ENCODE measurements at regions not wholly inside any gene's neighbourhood (a gene's known extent, or its start where the extent isn't known, plus 50 kb on each side); places are given as distances from the start of the nearest gene placed in this dataset.

DNA sequence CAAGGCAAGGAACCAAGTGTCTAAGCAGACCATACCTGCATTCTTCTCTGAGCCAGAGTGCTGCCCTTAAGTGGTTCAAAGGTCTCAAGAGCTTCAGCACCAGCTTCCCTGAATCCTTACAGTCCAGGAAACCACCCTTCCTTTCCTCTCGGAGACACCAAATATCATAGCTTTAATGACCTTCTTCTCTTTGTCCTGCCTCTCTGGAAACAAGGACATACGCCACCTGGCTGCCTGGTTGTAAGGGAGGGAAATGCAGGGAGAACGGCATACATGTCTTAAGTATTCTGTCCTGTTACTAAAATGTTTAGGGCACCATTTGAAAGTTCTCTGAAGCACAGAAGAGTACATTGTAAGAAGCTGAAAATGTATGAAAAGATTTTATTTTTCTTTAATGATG lies 155.6 kb upstream of the ARRDC4 start:
- intact Hi-C loops (cut with DNase I; ENCODE audit: low total_unique reads), result no loop called here
- Histone ChIP-seq H3K9me3 (no peaks in the 10 kb centered on the region), H3K4me3 (no peak overlapping the region), H3K36me3 (no peaks in the 10 kb centered on the region), H3K4me1 (no peaks in the 10 kb centered on the region), H3K27me3 (no peaks in the 10 kb centered on the region), H3K27ac (no peak overlapping the region)
- no peak for ATAC-seq
- in situ Hi-C loops (cut with MboI; ENCODE audit: low sequenced_read_pairs in 4 of 4), result no loop called here
- no peak for DNase-seq
- TF ChIP-seq CTCF (IDR thresholded peaks at IDR 0.05 in 4 of 5, conservative IDR thresholded peaks at IDR 0.05 in 1 of 5) (no peak), POLR2A (IDR thresholded peaks at IDR 0.05) (no peak)

- H3K27me3 ChIP-seq, result no peaks in the 10 kb centered on the region
- TF ChIP-seq CTCF (IDR thresholded peaks at IDR 0.05 in 4 of 5, conservative IDR thresholded peaks at IDR 0.05 in 1 of 5) (no peak), POLR2A (IDR thresholded peaks at IDR 0.05) (no peak)
- H3K27ac ChIP-seq, result no peak overlapping the region
- DNase-seq (no peak), ATAC-seq (no peak)
- no peaks in the 10 kb centered on the region for H3K4me1 ChIP-seq
- no peak overlapping the region for H3K4me3 ChIP-seq
- in situ Hi-C loops (cut with MboI; ENCODE audit: low sequenced_read_pairs in 4 of 4), result no loop called here
- H3K36me3 ChIP-seq, result no peaks in the 10 kb centered on the region
- intact Hi-C loops (cut with DNase I; ENCODE audit: low total_unique reads), result no loop called here
- H3K9me3 ChIP-seq, result no peaks in the 10 kb centered on the region
Measured at GRCh38 chr15:97806766-97807165, 153.7 kb upstream of the ARRDC4 start.

DNA sequence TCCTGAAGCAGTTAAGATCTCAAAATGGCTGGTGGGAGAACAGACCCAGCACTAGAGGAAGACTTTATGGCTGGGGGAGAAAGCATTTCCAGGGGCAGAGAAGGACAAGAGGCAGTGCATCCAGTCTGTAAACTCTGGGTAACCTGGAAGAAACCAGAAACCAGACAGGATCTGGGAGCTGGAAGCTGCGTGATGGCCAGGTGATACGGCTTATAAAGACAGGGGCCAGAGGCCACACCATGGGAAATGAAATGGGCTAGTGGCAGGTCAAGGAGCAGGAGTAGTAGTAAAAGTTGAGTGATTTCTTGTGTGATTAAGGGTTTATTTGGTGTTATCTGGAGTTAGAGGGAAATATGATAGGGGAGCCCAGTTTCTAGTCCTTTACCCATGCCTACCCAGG lies 144.7 kb upstream of the ARRDC4 start:
- H3K36me3 ChIP-seq, result no peaks in the 10 kb centered on the region
- no peak overlapping the region for H3K27ac ChIP-seq
- no peak for TF ChIP-seq POLR2A (IDR thresholded peaks at IDR 0.05)
- H3K4me1 ChIP-seq, result no peaks in the 10 kb centered on the region
- in situ Hi-C loops (cut with MboI; ENCODE audit: low sequenced_read_pairs in 4 of 4) (no loop called here), intact Hi-C loops (cut with DNase I; ENCODE audit: low total_unique reads) (no loop called here)
- DNase-seq, result no peak
- no peaks in the 10 kb centered on the region for H3K9me3 ChIP-seq
- H3K4me3 ChIP-seq, result no peak overlapping the region
- ATAC-seq, result no peak
- no peaks in the 10 kb centered on the region for H3K27me3 ChIP-seq

- in situ Hi-C loops (cut with MboI; ENCODE audit: low sequenced_read_pairs in 4 of 4) (no loop called here), intact Hi-C loops (cut with DNase I; ENCODE audit: low total_unique reads) (no loop called here)
- DNase-seq, result no peak
- no peak for ATAC-seq
- Histone ChIP-seq H3K27ac (no peak overlapping the region), H3K27me3 (no peaks in the 10 kb centered on the region), H3K9me3 (no peaks in the 10 kb centered on the region), H3K4me1 (no peaks in the 10 kb centered on the region), H3K36me3 (no peaks in the 10 kb centered on the region), H3K4me3 (no peak overlapping the region)
- TF ChIP-seq CTCF (IDR thresholded peaks at IDR 0.05 in 4 of 5, conservative IDR thresholded peaks at IDR 0.05 in 1 of 5), result no peak
- TF ChIP-seq POLR2A (IDR thresholded peaks at IDR 0.05), result no peak
Measured at GRCh38 chr15:97817276-97817890, 143.1 kb upstream of the ARRDC4 start.

DNA sequence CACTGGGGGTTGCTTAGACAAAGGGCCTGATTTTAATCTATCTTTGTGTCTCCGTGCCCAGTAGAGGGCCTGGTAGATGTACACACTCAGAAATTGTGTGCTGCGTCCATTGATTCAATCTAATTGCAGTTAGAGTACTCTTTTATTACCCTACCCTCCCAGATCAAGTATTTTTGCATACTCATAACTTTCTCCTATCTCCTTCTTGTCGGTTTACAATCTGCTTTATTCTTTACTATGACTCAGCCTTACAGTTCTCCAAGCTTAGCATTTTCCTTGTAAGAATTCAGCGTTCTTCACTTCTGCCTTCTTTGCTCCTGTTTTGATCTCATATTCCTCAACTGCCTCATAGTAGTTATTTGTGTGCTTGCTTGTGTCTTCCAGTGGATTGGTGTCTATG lies 124.5 kb upstream of the ARRDC4 start:
- Histone ChIP-seq H3K27ac (no peak overlapping the region), H3K27me3 (no peaks in the 10 kb centered on the region), H3K4me3 (no peak overlapping the region), H3K9me3 (peaks cover 0 to 3% (median 0%) of the 10 kb centered on the region in 3 donors), H3K4me1 (no peaks in the 10 kb centered on the region), H3K36me3 (no peaks in the 10 kb centered on the region)
- intact Hi-C loops (cut with DNase I; ENCODE audit: low total_unique reads), result no loop called here
- DNase-seq (no peak), ATAC-seq (no peak)
- TF ChIP-seq CTCF (IDR thresholded peaks at IDR 0.05 in 4 of 5, conservative IDR thresholded peaks at IDR 0.05 in 1 of 5), result no peak
- TF ChIP-seq POLR2A (IDR thresholded peaks at IDR 0.05), result no peak
- in situ Hi-C loops (cut with MboI; ENCODE audit: low sequenced_read_pairs in 4 of 4), result no loop called here

All from gastrocnemius medialis (tissue), 4 donors.